Activated naive CD8-positive, alpha-beta T cell treated with anti-CD3 and anti-CD28 coated beads for 36 hours (primary cell): ENCODE measurements at regions not wholly inside any gene's neighbourhood (a gene's known extent, or its start where the extent isn't known, plus 50 kb on each side); places are given as distances from the start of the nearest gene placed in this dataset.

ENCODE experiments used
- DNase-seq: peaks from one replicate; pipeline ENCODE4 v3.0.0; 2021
- H3K27ac Mint-ChIP-seq: one replicate; pipeline ENCODE4 v1.8.0; 2022; ENCODE audit warnings: mild to moderate bottlenecking, moderate library complexity, mixed read lengths
- H3K27me3 Mint-ChIP-seq: one replicate; pipeline ENCODE4 v1.8.0; 2022; ENCODE audit warnings: mild to moderate bottlenecking, mixed read lengths
- H3K36me3 Mint-ChIP-seq: one replicate; pipeline ENCODE4 v1.8.0; 2021; ENCODE audit warnings: mild to moderate bottlenecking, mixed read lengths
- H3K4me1 Mint-ChIP-seq: one replicate; pipeline ENCODE4 v1.8.0; 2021; ENCODE audit warnings: mixed read lengths
- H3K4me3 Mint-ChIP-seq: one replicate; pipeline ENCODE4 v1.8.0; 2022; ENCODE audit warnings: mild to moderate bottlenecking, moderate library complexity, mixed read lengths
- H3K9me3 Mint-ChIP-seq: one replicate; pipeline ENCODE4 v1.8.0; 2022; ENCODE audit warnings: mixed read lengths

DNA sequence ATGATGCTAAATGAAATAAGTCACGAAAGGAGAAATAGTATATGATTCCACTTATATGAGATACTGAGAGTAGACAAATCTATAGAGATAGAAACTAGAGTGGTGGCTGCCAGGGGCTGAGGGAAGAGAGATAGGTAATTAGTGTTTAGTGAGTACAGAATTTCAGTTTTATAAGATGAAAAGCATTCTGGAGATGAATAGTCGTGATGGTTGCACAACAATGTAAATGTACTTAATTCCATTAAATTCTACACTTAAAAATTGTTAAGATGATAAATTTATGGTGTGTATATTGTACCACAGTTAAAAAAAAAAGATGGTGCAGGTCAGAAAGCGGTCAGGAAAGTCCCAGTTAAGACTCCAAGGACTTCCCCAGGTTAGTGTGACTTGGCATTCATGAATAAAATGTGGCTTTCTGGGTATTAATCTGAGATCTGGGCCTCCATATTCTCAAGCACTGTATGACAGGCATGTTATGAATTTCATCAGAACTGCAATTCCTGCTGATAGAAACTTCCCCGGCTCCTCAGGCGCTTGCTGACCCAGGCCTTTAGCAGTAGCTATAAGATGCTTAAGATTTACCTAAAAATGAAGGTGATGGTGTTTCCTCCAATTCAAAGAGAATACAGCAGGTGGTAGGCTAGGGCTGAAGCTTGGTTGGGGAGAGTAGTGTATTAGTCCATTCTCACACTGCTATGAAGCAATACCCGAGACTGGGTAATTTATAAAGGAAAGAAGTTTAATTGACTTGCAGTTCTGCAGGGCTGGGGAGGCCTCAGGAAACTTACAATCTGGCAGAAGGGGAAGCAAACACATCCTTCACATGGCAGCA lies 115.3 kb upstream of the SOX9 start:
- DNase-seq, result no peak
- Mint-ChIP-seq H3K27me3 (peaks cover 6% of the 10 kb centered on the region), H3K9me3 (no peaks in the 10 kb centered on the region), H3K4me1 (no peaks in the 10 kb centered on the region), H3K27ac (no peak overlapping the region), H3K4me3 (no peak overlapping the region), H3K36me3 (no peaks in the 10 kb centered on the region)

DNA sequence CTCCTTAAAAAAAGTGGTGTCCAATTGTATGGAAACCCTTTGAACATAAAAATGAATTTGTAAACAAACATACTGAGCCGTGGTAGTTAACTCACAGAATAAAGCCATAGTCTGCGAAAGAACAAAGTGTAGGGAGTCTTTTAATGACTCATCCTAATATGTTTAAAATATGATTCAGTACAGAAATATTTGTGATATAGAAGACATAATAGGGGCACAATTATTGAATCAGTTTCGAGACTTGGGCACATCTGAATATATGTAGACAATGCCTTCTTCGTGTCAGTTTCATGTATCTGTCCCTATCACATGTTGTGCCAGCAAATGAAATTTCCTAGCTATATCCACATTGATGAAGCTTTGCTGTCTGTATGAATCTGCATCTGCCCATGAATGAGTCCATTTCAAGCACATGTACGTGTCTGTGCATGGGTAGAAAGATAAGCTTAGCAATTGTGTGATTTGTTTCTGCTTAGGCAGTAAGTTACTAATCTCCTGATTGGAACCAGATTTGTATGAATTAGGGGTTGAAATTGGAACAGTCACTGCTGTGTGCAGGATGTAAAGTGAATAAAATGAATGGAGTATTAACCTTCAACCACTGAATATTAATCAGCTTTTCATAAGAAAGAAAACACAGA lies 112.5 kb upstream of the SOX9 start:
- Mint-ChIP-seq H3K9me3 (no peaks in the 10 kb centered on the region), H3K27me3 (peaks cover 6% of the 10 kb centered on the region), H3K27ac (no peak overlapping the region), H3K4me3 (no peak overlapping the region), H3K4me1 (no peaks in the 10 kb centered on the region), H3K36me3 (no peaks in the 10 kb centered on the region)
- no peak for DNase-seq

DNA sequence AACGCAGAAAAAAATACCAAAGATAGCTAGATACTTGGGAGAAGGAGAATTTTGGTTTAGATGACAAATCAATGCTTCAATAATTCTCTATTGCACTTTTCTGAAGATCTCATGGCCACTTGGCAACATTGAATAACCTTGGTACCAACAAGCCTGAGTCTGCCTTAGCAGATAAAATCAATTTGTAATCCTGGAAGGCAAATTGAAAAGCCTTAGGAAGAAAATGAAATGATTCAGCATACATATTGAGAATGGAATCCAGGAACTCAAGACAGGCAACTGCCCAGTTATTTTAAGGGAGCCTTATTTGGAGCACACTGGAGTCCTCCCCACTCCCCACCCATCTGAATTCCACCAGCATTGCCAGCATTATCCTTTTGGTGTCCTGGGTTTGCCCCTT lies 109.3 kb upstream of the SOX9 start:
- Mint-ChIP-seq H3K27me3 (peaks cover 6% of the 10 kb centered on the region), H3K36me3 (no peaks in the 10 kb centered on the region), H3K27ac (no peak overlapping the region), H3K9me3 (peaks cover 3% of the 10 kb centered on the region), H3K4me3 (no peak overlapping the region), H3K4me1 (no peaks in the 10 kb centered on the region)
- no peak for DNase-seq

DNA sequence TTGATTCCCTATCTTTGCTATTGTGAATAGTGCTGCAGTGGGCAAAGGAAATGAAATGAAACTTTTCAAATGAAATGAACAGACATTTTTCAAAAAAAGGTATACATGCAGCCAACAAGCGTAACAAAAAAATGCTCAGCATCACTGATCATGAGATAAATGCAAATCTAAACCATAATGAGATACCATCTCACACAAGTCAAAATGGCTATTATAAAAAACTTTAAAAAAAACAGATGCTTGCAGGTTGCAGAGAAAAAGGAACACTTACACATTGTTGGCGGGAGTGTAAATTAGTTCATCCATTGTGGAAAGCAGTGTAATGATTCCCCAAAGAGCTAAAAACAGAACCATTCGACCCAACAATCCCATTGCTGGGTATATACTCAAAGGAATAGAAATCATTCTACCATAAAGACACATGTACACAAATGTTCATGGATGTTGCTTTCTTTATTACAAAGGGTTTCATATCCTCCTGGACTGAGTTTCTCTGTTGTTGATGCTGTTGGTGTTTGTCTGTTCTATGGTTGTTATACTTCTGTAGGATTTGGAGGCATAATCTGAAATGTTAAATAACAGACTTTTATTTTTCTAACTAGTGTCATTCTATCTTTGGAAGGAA lies 99.3 kb upstream of the SOX9 start:
- Mint-ChIP-seq H3K36me3 (no peaks in the 10 kb centered on the region), H3K9me3 (no peaks in the 10 kb centered on the region), H3K27ac (no peak overlapping the region), H3K27me3 (peaks cover 23% of the 10 kb centered on the region), H3K4me1 (no peaks in the 10 kb centered on the region), H3K4me3 (no peak overlapping the region)
- DNase-seq, result no peak

DNA sequence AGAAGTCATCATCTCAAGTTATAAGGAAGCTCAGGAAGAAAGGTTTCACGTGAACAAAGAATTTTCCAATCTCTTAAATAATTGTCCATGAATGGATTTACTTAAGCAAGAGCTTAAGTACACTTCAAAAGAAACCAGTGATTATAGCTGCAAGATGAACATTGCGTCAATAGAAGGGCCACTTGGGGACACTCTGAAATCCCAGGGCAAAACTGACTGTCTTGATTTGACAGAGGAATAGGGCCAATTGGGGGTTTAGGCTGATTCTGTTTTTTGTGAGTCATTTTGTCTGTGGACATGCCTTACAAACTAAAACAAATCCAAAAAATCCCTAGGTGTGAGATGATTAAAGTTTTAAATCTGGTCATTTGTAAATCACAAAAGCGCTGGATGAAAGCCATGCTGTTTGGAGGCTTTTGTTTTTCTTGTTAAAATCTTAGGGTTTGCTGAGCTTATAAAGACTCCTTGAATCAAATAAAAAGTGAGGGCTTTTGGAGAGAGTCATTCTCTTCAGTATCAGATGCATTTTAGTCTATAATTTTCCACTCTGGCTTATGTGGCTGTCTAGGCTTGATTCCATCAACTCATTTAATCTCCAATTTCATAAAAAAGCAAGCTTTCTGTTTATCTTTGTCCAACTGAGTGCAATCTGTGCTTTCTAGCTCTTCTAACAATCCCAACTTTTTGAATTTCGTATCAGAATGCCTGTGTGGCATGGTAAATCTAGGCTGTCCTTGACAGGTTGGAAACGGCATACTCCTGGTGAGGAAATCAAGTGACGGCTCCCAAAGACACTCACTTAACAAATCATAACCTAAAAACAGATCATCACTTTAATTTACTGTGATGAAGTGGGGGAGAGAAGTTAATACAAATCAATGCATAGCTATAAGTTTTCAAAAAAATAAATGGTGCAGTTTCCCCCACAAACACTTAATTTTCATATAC lies 98.2 kb upstream of the SOX9 start:
- no peaks in the 10 kb centered on the region for H3K9me3 Mint-ChIP-seq
- H3K27ac Mint-ChIP-seq, result no peak overlapping the region
- H3K36me3 Mint-ChIP-seq, result no peaks in the 10 kb centered on the region
- H3K27me3 Mint-ChIP-seq, result peaks cover 30% of the 10 kb centered on the region
- no peaks in the 10 kb centered on the region for H3K4me1 Mint-ChIP-seq
- H3K4me3 Mint-ChIP-seq, result no peak overlapping the region
- DNase-seq, result no peak

DNA sequence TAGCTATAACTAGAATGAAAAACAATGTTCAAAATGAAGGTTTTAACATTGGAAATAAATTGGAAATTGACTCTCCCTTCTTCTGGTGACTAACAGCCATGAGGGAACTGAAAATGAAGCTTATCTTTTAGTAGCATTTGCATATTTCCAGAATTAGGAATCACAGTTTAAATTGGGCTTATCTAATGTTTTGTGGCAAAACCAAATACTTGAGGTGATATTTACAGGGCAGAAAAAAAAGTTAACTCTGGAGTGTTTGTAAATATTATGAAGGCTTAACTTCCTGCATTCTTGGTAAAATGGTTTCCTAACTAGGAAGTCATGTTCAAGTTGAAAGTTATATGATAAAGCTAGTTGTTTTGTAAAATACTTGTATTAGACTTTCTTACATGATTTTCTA lies 96.4 kb upstream of the SOX9 start:
- peaks cover 45% of the 10 kb centered on the region for H3K27me3 Mint-ChIP-seq
- DNase-seq, result no peak

DNA sequence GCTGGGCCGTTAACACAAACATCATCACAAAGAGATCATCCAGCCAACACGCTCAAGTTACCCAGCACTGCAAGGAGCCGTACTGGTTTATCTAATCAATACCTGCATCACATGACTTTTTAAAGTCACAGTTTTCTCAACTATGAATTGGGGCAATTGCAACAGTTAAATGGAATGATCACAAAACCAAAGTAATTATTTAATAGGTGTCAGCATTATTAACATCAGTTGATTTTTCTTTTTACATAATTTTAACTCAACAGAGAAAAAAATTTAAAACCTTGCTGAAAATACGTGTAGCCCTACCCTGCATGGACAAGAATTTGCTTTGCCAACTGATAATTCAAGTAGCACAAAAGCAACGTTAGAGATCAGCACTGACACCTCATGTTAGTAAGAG lies 95.7 kb upstream of the SOX9 start:
- Mint-ChIP-seq H3K9me3 (no peaks in the 10 kb centered on the region), H3K36me3 (no peaks in the 10 kb centered on the region), H3K27ac (no peak overlapping the region), H3K4me1 (peaks cover 5% of the 10 kb centered on the region), H3K27me3 (peaks cover 47% of the 10 kb centered on the region), H3K4me3 (no peak overlapping the region)
- no peak for DNase-seq

More for the DNA sequence above, 96.4 kb upstream of the SOX9 start:
- H3K4me3 Mint-ChIP-seq, result no peak overlapping the region
- H3K27ac Mint-ChIP-seq, result no peak overlapping the region
- H3K9me3 Mint-ChIP-seq, result no peaks in the 10 kb centered on the region
- H3K4me1 Mint-ChIP-seq, result peaks cover 3% of the 10 kb centered on the region
- H3K36me3 Mint-ChIP-seq, result no peaks in the 10 kb centered on the region

DNA sequence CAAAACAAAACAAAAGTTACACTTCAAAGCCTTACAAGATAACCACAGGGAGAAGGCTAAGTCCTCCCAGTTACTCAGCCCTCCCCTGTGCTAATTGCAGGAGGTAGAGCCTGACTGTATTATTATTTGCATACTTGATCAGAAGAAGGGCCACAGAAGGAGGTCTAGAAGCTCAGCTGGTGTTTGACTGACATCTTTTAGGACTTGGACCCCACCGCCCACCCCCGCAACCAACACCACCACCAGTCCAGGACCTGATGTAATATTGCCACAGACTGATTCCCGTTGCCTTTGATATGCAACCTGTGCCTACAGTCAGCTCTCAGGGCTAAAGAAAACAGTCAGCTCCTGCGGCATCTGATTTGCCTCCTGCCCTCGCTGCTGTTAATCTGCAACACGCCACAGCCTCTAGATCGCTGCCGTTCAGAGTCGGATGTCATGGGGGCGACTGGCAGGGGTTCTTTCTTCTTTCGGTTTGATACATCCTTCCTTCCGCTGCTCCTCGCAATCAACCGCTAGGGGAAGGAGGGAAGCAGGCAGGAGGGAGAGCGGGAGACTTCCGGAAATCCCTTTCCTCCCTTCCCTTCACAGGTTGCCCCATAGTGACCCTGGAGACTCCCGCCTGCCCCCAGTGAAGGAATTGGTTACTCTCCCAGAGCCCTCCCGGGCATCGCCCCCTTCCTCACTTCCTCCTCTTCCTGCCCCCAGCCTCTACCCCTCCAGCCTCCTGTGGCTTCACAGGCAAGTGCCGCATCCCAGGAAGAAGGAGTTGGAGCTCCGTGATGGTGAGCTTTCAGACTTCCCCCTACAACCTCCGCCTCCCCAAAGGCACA lies 90.5 kb upstream of the SOX9 start:
- H3K36me3 Mint-ChIP-seq, result no peaks in the 10 kb centered on the region
- peak; percentile 20 for DNase-seq
- peak overlapping the region; percentile 25 for H3K27ac Mint-ChIP-seq
- H3K4me1 Mint-ChIP-seq, result peaks cover 10% of the 10 kb centered on the region
- H3K9me3 Mint-ChIP-seq, result no peaks in the 10 kb centered on the region
- peak overlapping the region; percentile 51 for H3K4me3 Mint-ChIP-seq
- H3K27me3 Mint-ChIP-seq, result peaks cover 32% of the 10 kb centered on the region

DNA sequence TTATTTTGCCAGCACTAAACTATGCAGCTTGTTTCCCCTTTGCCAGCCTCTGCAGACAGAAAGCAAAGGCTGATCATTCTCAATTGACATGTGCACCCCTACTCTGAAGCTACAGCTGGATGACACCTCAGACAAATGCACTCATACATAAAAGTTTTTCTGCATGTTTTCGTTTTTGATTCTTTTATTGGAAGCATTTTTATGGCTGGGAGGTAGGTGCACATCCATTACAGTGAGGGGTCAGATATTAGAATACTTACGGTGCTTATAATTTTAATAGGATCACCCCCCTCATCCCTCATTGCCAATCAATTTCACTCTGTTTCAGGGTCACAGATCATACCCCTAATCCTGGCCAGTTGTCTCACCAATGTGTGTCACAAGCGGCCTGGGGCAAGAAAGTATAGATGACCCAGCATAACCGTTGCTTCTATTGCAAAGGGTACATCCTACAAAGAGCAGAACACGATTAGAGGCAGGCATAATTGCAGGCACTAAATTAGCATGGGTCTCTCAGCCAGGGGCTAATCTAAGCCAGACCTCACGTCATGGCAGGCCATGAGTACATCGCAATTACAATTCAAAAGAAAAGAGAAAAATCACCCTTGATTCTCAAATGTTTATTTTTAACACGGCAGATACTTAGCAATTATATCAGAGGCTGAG lies 89.5 kb upstream of the SOX9 start:
- no peak overlapping the region for H3K27ac Mint-ChIP-seq

DNA sequence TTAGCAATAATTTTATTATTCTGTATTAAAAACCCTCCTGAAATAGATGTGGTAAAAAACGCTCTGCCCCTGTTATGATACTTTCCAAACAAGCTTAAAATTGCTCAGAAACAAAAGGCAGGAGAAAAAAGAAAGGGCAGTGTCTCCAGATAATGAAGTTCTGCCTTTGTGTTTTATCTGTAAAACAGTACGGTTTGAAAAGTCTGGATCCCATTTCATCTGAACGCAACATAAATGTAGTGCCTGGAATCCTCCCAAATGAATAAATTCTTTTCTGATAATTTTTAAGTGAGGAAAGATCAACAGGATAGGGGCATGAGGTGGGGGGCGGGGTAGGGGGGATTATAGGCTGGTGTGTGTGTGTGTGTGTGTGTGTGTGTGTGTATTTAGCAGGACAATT lies 87.5 kb upstream of the SOX9 start:
- no peak overlapping the region for H3K4me3 Mint-ChIP-seq
- no peaks in the 10 kb centered on the region for H3K36me3 Mint-ChIP-seq
- H3K9me3 Mint-ChIP-seq, result no peaks in the 10 kb centered on the region
- DNase-seq, result no peak
- no peak overlapping the region for H3K27ac Mint-ChIP-seq
- H3K27me3 Mint-ChIP-seq, result peaks cover 23% of the 10 kb centered on the region
- H3K4me1 Mint-ChIP-seq, result peaks cover 10% of the 10 kb centered on the region

More for the DNA sequence above, 89.5 kb upstream of the SOX9 start:
- DNase-seq, result no peak
- H3K27me3 Mint-ChIP-seq, result peaks cover 34% of the 10 kb centered on the region
- no peak overlapping the region for H3K4me3 Mint-ChIP-seq
- no peaks in the 10 kb centered on the region for H3K36me3 Mint-ChIP-seq
- H3K9me3 Mint-ChIP-seq, result no peaks in the 10 kb centered on the region
- peaks cover 10% of the 10 kb centered on the region for H3K4me1 Mint-ChIP-seq

DNA sequence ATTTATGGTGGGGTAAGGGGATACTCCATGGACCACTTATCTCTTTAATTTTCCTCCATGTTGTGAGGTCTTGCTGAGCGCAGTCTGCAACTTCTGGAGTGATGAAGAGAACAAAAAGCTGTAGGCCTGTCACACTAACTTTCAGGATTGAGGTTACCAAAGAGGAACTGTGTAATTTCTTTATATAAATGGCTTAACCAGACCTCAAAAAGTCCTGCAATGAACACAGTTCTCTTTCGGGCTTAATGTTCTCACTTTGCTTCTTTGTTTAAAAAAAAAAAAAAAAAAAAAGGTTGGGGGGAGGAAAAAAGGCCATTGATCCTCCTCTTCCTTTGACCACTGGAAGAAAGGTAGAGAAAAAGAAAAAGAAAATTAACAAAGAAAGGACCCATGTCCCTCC lies 86.8 kb upstream of the SOX9 start:
- Mint-ChIP-seq H3K36me3 (no peaks in the 10 kb centered on the region), H3K4me1 (peaks cover 10% of the 10 kb centered on the region), H3K9me3 (no peaks in the 10 kb centered on the region), H3K27me3 (peaks cover 17% of the 10 kb centered on the region), H3K27ac (no peak overlapping the region), H3K4me3 (no peak overlapping the region)
- DNase-seq, result no peak

DNA sequence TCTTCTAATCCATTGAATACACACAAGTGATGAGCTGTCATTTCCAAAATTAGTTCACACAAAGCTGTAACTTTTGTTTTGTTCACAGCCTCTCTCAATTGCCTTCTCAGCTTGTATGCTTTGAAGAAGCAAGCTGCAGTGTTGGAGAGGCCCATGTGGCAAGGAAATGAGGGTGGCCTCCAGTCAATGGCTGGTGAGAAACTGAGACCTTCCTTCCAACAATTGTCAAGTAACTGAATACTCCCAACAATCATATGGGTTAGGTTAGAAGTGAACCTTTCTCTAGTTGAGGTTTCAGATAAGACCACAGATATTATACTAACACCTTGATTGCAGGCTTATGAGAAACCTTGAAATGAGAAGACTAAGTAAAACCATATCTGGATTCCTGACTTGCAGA lies 82.4 kb upstream of the SOX9 start:
- H3K27ac Mint-ChIP-seq, result no peak overlapping the region

DNA sequence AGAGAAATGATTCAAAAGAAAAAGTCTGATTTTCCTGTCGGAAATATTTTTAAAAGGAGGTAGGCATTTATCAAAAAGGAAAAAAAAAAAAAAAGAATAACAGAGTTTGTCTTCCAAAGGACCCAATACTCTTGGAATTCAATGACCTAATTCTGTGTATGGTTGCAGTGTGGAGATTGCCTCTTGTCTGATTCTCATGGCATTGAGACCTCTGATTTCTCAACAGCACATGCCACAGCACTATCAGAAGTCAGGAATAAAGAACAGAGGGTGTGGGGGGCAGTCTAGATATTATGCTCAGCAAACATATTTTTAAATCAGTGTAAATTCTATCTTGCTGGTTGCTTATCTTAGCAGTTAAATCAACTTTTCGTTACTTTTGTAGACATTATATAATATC lies 81.3 kb upstream of the SOX9 start:
- Mint-ChIP-seq H3K27ac (no peak overlapping the region), H3K4me3 (no peak overlapping the region), H3K36me3 (no peaks in the 10 kb centered on the region), H3K9me3 (no peaks in the 10 kb centered on the region), H3K4me1 (no peaks in the 10 kb centered on the region), H3K27me3 (peaks cover 6% of the 10 kb centered on the region)
- no peak for DNase-seq

More for the DNA sequence above, 82.4 kb upstream of the SOX9 start:
- Mint-ChIP-seq H3K9me3 (no peaks in the 10 kb centered on the region), H3K4me3 (no peak overlapping the region), H3K27me3 (peaks cover 3% of the 10 kb centered on the region), H3K4me1 (no peaks in the 10 kb centered on the region), H3K36me3 (no peaks in the 10 kb centered on the region)
- DNase-seq, result no peak

DNA sequence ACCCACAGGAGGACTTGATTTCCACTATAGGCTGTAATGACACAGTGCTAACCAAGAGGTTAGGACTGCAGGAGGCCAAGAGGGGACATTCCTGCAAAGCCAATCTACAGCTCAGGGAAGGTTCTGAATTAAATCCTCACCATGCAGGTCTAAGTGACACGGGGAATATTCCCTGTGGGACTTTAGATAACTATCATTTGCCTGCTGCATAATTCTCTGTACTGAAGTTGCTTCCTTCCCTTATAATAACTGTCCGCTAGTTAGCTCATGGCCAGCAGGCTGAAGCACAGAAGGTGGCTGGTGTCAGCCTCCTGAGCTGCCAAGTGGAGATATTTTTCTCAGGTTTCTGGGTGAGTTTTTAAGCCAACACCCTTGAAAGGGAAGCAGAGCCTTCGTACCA lies 74.6 kb upstream of the SOX9 start:
- no peaks in the 10 kb centered on the region for H3K36me3 Mint-ChIP-seq
- H3K9me3 Mint-ChIP-seq, result peaks cover 4% of the 10 kb centered on the region
- H3K4me3 Mint-ChIP-seq, result no peak overlapping the region
- H3K27ac Mint-ChIP-seq, result no peak overlapping the region
- peaks cover 4% of the 10 kb centered on the region for H3K27me3 Mint-ChIP-seq
- no peak for DNase-seq
- no peaks in the 10 kb centered on the region for H3K4me1 Mint-ChIP-seq
